BJ (cell line): ENCODE measurements at regions not wholly inside any gene's neighbourhood (a gene's known extent, or its start where the extent isn't known, plus 50 kb on each side); places are given as distances from the start of the nearest gene placed in this dataset.

ENCODE experiments used
- CTCF ChIA-PET: fragments of 350-600 bp; formaldehyde crosslinking; extraction: SDS; loops from one replicate; lab custom pipeline; 2021; ENCODE audit warnings: antibody characterized with exemption, inconsistent platforms; lab: Yijun Ruan, JAX
- POLR2A ChIA-PET: fragments of 300-600 bp; sonication (Branson Sonifier 250); formaldehyde crosslinking; extraction: SDS; loops from one replicate; lab custom pipeline; 2021; ENCODE audit warnings: antibody characterized with exemption; lab: Charles Lee
- DNase-seq: peaks from one replicate; pipeline ENCODE4 v3.0.0-alpha.2; 2011; ENCODE audit warnings: low read depth
- H3K27me3 ChIP-seq: 2 replicates; pipeline ENCODE4 v1.6.0; 2011; ENCODE audit warnings: low read length; ENCODE audit not compliant: control insufficient read depth, insufficient read depth
- H3K36me3 ChIP-seq: 2 replicates; pipeline ENCODE4 v1.5.1; 2011; ENCODE audit warnings: low read length; ENCODE audit not compliant: control insufficient read depth, insufficient read depth
- H3K4me3 ChIP-seq: 2 replicates; pipeline ENCODE4 v1.5.1; 2011; ENCODE audit warnings: low read depth, mild to moderate bottlenecking, control low read depth, low read length
- TF ChIP-seq, protein P1 (sequence below): IDR thresholded peaks from 2 replicates; pipeline ENCODE4 v1.5.1; 2011; ENCODE audit warnings: low read depth, mild to moderate bottlenecking, control low read depth, inconsistent platforms, low read length, moderate library complexity; ENCODE audit not compliant: insufficient read depth

DNA sequence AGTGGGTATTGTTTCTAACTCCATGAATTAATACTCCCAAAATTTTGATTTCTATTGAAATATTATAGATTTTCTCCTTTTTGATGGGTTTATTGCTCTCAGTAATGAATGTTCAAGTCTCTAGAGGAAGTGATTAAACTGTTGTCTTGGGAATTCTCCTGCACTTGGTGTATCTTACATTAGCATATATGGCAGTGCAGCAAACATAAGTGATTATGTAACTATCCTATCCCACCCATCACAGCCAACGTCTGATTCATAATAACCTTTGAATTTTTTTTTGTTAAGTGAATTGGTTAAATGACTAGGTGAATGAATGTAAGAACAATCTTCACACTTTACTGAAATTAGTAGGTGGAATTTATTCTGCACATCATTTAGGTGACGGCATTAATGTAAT, 483.7 kb downstream of the TAF11L14 start:
- no peak for DNase-seq
- ChIA-PET POLR2A (no interaction called here), CTCF (no interaction called here)
- TF ChIP-seq, protein P1, sequence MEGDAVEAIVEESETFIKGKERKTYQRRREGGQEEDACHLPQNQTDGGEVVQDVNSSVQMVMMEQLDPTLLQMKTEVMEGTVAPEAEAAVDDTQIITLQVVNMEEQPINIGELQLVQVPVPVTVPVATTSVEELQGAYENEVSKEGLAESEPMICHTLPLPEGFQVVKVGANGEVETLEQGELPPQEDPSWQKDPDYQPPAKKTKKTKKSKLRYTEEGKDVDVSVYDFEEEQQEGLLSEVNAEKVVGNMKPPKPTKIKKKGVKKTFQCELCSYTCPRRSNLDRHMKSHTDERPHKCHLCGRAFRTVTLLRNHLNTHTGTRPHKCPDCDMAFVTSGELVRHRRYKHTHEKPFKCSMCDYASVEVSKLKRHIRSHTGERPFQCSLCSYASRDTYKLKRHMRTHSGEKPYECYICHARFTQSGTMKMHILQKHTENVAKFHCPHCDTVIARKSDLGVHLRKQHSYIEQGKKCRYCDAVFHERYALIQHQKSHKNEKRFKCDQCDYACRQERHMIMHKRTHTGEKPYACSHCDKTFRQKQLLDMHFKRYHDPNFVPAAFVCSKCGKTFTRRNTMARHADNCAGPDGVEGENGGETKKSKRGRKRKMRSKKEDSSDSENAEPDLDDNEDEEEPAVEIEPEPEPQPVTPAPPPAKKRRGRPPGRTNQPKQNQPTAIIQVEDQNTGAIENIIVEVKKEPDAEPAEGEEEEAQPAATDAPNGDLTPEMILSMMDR: no peak
- no peak overlapping the region for H3K4me3 ChIP-seq
- no peaks in the 10 kb centered on the region for H3K36me3 ChIP-seq
- H3K27me3 ChIP-seq: no peaks in the 10 kb centered on the region

- no peak for DNase-seq
- POLR2A ChIA-PET: no interaction called here
- no peaks in the 10 kb centered on the region for H3K27me3 ChIP-seq
- TF ChIP-seq, protein P1: no peak
- no peaks in the 10 kb centered on the region for H3K36me3 ChIP-seq
- H3K4me3 ChIP-seq: no peak overlapping the region
- CTCF ChIA-PET: no interaction called here
Measured at GRCh38 chr5:18119156-18119785, 485.0 kb downstream of the TAF11L14 start.

DNA sequence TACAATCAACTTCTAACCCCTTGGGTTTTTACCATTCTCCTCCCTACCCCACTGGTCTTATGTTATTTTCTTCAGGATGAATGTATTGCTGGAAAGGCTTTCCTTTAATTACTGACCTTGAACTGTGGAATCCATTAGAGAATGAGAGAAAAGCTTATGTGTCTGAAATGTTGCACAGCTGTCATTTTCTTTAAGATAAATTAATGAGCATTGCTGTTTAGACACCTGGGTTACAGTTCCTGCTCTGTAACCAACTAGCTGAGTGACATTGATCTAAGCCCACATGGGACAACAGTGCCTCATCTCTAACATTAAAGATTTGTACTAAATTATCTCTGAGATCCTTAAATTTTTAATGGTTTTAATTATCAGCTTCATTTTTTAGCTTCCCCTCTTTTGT, 507.0 kb downstream of the TAF11L14 start:
- TF ChIP-seq, protein P1: no peak
- no peak for DNase-seq
- Histone ChIP-seq H3K4me3 (no peak overlapping the region), H3K27me3 (no peaks in the 10 kb centered on the region), H3K36me3 (no peaks in the 10 kb centered on the region)
- ChIA-PET POLR2A (no interaction called here), CTCF (no interaction called here)

DNA sequence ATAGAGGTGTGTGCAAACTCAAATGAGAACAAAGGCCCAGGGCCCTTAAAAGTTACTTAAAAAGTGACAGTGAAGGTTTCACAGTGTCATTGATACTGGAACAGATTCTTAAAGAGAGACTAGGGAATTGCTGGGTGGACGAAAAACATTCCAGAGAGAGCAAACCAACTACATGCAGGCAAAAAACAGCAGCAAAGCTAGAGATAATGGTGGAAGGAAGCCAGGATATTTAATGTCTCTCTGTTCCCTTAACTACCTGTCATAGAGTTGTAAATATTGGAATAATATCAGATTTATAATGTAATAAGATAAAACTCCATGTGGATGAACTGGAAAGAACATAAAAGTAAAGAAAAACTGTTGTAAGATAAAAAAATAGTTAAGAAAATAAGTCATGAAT, 508.6 kb downstream of the TAF11L14 start:
- Histone ChIP-seq H3K27me3 (no peaks in the 10 kb centered on the region), H3K36me3 (no peaks in the 10 kb centered on the region), H3K4me3 (no peak overlapping the region)
- ChIA-PET CTCF (no interaction called here), POLR2A (no interaction called here)
- TF ChIP-seq, protein P1: no peak
- no peak for DNase-seq

DNA sequence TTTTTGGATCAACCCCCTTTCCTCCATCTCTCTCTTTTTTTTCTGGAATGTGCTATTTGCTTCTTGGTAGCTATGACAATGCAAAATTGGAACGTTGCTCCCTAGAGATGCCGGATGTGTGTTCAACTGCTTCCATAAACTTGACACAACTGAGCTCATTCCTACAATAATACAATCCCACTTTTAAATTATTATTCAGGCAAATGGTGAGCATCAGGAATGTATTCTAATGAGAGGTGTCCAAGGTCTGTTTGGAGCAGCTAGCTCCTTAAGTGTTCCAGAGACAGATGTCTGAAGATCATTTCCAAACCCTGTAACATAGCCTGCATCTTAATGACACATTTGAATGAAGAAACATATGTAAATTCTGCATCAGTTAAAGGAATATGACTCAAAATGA, 518.4 kb downstream of the TAF11L14 start:
- H3K27me3 ChIP-seq: no peaks in the 10 kb centered on the region
- H3K36me3 ChIP-seq: no peaks in the 10 kb centered on the region
- H3K4me3 ChIP-seq: no peak overlapping the region
- ChIA-PET POLR2A (no interaction called here), CTCF (no interaction called here)
- TF ChIP-seq, protein P1: no peak
- DNase-seq: no peak
